Frontal cortex (tissue), 3 donors: ENCODE measurements at regions not wholly inside any gene's neighbourhood (a gene's known extent, or its start where the extent isn't known, plus 50 kb on each side); places are given as distances from the start of the nearest gene placed in this dataset.
"Not testable (repeated sequence)": the region's sequence is repeated elsewhere in the genome, so short reads cannot be mapped to it uniquely, and the experiment has no call there.

Experiments
- DNase-seq, 2 donors: peaks; one replicate each; pipeline ENCODE4 v3.0.0; 2012; ENCODE audit warnings: low spot score in 2 of 2
- FAIRE-seq: peaks from 2 replicates; lab custom pipeline; 2012; peaks lifted over from hg19 to GRCh38; lab: Jason Lieb, UNC
- donor health status: control.
- donor health status: control.
- donor health status: control.

GRCh38 chr6:76814496-76815458 lies 648.5 kb downstream of the HTR1B start:
- DNase-seq, result no peak
- FAIRE-seq, result no peak

GRCh38 chr6:76810286-76810685 lies 653.0 kb downstream of the HTR1B start:
- no peak for FAIRE-seq
- DNase-seq, result no peak

- no peak for FAIRE-seq
- DNase-seq, result no peak
Measured at GRCh38 chr6:76803038-76803580, 660.2 kb downstream of the HTR1B start.

- FAIRE-seq (no peak), DNase-seq (no peak)
Measured at GRCh38 chr6:76792394-76792793, 670.9 kb downstream of the HTR1B start.

- FAIRE-seq, result no peak
- DNase-seq, result no peak
Measured at GRCh38 chr6:76790881-76791280, 672.4 kb downstream of the HTR1B start.

- DNase-seq, result no peak
- FAIRE-seq, result no peak
Measured at GRCh38 chr6:76790045-76790796, 673.1 kb downstream of the HTR1B start.

- DNase-seq (no peak), FAIRE-seq (no peak)
Measured at GRCh38 chr6:76789580-76789979, 673.7 kb downstream of the HTR1B start.

- DNase-seq (no peak), FAIRE-seq (no peak)
Measured at GRCh38 chr6:76788155-76788554, 675.1 kb downstream of the HTR1B start.

- FAIRE-seq, result no peak
- no peak for DNase-seq
Measured at GRCh38 chr6:76779068-76779467, 684.2 kb downstream of the HTR1B start.

GRCh38 chr6:76776876-76777275 lies 686.4 kb downstream of the HTR1B start:
- no peak for DNase-seq
- no peak for FAIRE-seq

- DNase-seq, result no peak
- no peak for FAIRE-seq
Measured at GRCh38 chr6:76774781-76775384, 688.4 kb downstream of the HTR1B start.

- FAIRE-seq, result no peak
- no peak for DNase-seq
Measured at GRCh38 chr6:76772951-76773350, 690.3 kb downstream of the HTR1B start.

GRCh38 chr6:76771059-76771634 lies 692.1 kb downstream of the HTR1B start:
- FAIRE-seq (no peak), DNase-seq (no peak)

GRCh38 chr6:76770281-76770680 lies 693.0 kb downstream of the HTR1B start:
- no peak for DNase-seq
- FAIRE-seq, result no peak

- DNase-seq (no peak), FAIRE-seq (no peak)
Measured at GRCh38 chr6:76768556-76768955, 694.7 kb downstream of the HTR1B start.

GRCh38 chr6:76764057-76764456 lies 691.6 kb upstream of the IMPG1 start:
- DNase-seq (no peak), FAIRE-seq (peak; percentile 17)

- FAIRE-seq (no peak), DNase-seq (no peak)
Measured at GRCh38 chr6:76752841-76753240, 680.4 kb upstream of the IMPG1 start.

- not testable (repeated sequence) for DNase-seq
- peak; percentile 97 for FAIRE-seq
Measured at GRCh38 chr6:76745388-76745787, 672.9 kb upstream of the IMPG1 start.

- not testable (repeated sequence) for DNase-seq, FAIRE-seq
Measured at GRCh38 chr6:76744151-76744720, 671.8 kb upstream of the IMPG1 start.

GRCh38 chr6:76742919-76743318 lies 670.5 kb upstream of the IMPG1 start:
- no peak for DNase-seq
- FAIRE-seq, result no peak
